Mesothelial cell of epicardium (in vitro differentiated cells): ENCODE measurements at regions not wholly inside any gene's neighbourhood (a gene's known extent, or its start where the extent isn't known, plus 50 kb on each side); places are given as distances from the start of the nearest gene placed in this dataset.
A peak's percentile ranks its signal among the peaks of the same experiment; 100 is the strongest.

ENCODE experiments used
- DNase-seq, 2 experiments: peaks; one replicate each; pipeline ENCODE4 v3.0.0; 2021; ENCODE audit warnings: low spot score in 2 of 2; ENCODE audit not compliant: unreplicated experiment in 2 of 2
- H3K27ac Mint-ChIP-seq: 2 replicates; pipeline ENCODE4 v1.8.0; 2021; ENCODE audit warnings: mixed read lengths
- H3K27me3 Mint-ChIP-seq: 2 replicates; pipeline ENCODE4 v1.8.0; 2021; ENCODE audit warnings: low read depth, mixed read lengths
- H3K36me3 Mint-ChIP-seq: 2 replicates; pipeline ENCODE4 v1.8.0; 2021; ENCODE audit warnings: mixed read lengths
- H3K4me1 Mint-ChIP-seq: 2 replicates; pipeline ENCODE4 v1.8.0; 2021; ENCODE audit warnings: mixed read lengths
- H3K4me3 Mint-ChIP-seq: 2 replicates; pipeline ENCODE4 v1.8.0; 2021; ENCODE audit warnings: mild to moderate bottlenecking, moderate library complexity, mixed read lengths
- H3K9me3 Mint-ChIP-seq: 2 replicates; pipeline ENCODE4 v1.8.0; 2021; ENCODE audit warnings: mixed read lengths
- CTCF ChIP-seq: fragments of 200-600 bp; sonication (generic); IDR thresholded peaks from one replicate; pipeline ENCODE4 v1.5.0; 2021; ENCODE audit warnings: antibody characterized with exemption; ENCODE audit not compliant: unreplicated experiment

GRCh38 chr15:47492195-47492594 lies 225.1 kb upstream of the SEMA6D start:
- Mint-ChIP-seq H3K27me3 (no peaks in the 10 kb centered on the region), H3K9me3 (no peaks in the 10 kb centered on the region), H3K4me1 (peaks cover 4% of the 10 kb centered on the region), H3K27ac (peak overlapping the region; percentile 24), H3K4me3 (no peak overlapping the region), H3K36me3 (no peaks in the 10 kb centered on the region)
- no peak for TF ChIP-seq CTCF
- no peak for DNase-seq

GRCh38 chr15:47493357-47494247 lies 223.7 kb upstream of the SEMA6D start:
- Mint-ChIP-seq H3K4me1 (peaks cover 4% of the 10 kb centered on the region), H3K27me3 (no peaks in the 10 kb centered on the region), H3K36me3 (no peaks in the 10 kb centered on the region), H3K4me3 (no peak overlapping the region), H3K9me3 (no peaks in the 10 kb centered on the region), H3K27ac (no peak overlapping the region)
- no peak for TF ChIP-seq CTCF
- no peak for DNase-seq

GRCh38 chr15:47496343-47497185 lies 220.7 kb upstream of the SEMA6D start:
- H3K36me3 Mint-ChIP-seq, result no peaks in the 10 kb centered on the region
- no peak for DNase-seq
- peak; percentile 21 for TF ChIP-seq CTCF
- no peak overlapping the region for H3K4me3 Mint-ChIP-seq
- no peaks in the 10 kb centered on the region for H3K9me3 Mint-ChIP-seq
- H3K4me1 Mint-ChIP-seq, result peaks cover 4% of the 10 kb centered on the region
- no peaks in the 10 kb centered on the region for H3K27me3 Mint-ChIP-seq
- H3K27ac Mint-ChIP-seq, result no peak overlapping the region

- no peak for DNase-seq
- Mint-ChIP-seq H3K9me3 (no peaks in the 10 kb centered on the region), H3K4me1 (peaks cover 14% of the 10 kb centered on the region), H3K27me3 (no peaks in the 10 kb centered on the region), H3K4me3 (no peak overlapping the region), H3K27ac (no peak overlapping the region), H3K36me3 (no peaks in the 10 kb centered on the region)
- TF ChIP-seq CTCF, result no peak
Measured at GRCh38 chr15:47500842-47501241, 216.5 kb upstream of the SEMA6D start.

- Mint-ChIP-seq H3K4me1 (peaks cover 26% of the 10 kb centered on the region), H3K27me3 (no peaks in the 10 kb centered on the region), H3K27ac (no peak overlapping the region), H3K36me3 (no peaks in the 10 kb centered on the region), H3K9me3 (no peaks in the 10 kb centered on the region), H3K4me3 (no peak overlapping the region)
- no peak for DNase-seq
- TF ChIP-seq CTCF, result no peak
Measured at GRCh38 chr15:47502041-47502440, 215.3 kb upstream of the SEMA6D start.
